ENCODE measurements at regions not wholly inside any gene's neighbourhood (a gene's known extent, or its start where the extent isn't known, plus 50 kb on each side); places are given as distances from the start of the nearest gene placed in this dataset.

GRCh38 chr1:55714230-55714629, 499.1 kb upstream of the USP24 start:
- H3K9me3 Mint-ChIP-seq = peaks cover 4% of the 10 kb centered on the region
- TF ChIP-seq CTCF (IDR thresholded peaks at IDR 0.05) = no peak
- H3K4me1 Mint-ChIP-seq = peaks cover 68% of the 10 kb centered on the region
- no peak overlapping the region for H3K27ac Mint-ChIP-seq
- no peak for DNase-seq
- no peak overlapping the region for H3K4me3 Mint-ChIP-seq
- peaks cover 5% of the 10 kb centered on the region for H3K36me3 Mint-ChIP-seq (ENCODE audit: low read depth)
- peaks cover 15% of the 10 kb centered on the region for H3K27me3 Mint-ChIP-seq (ENCODE audit: low read depth, poor library complexity)

GRCh38 chr1:55713516-55713915, 498.4 kb upstream of the USP24 start:
- H3K36me3 Mint-ChIP-seq (ENCODE audit: low read depth) = peaks cover 5% of the 10 kb centered on the region
- no peak for TF ChIP-seq CTCF (IDR thresholded peaks at IDR 0.05)
- peaks cover 4% of the 10 kb centered on the region for H3K9me3 Mint-ChIP-seq
- peak overlapping the region; percentile 4 for H3K4me3 Mint-ChIP-seq
- no peak overlapping the region for H3K27ac Mint-ChIP-seq
- DNase-seq = no peak
- peaks cover 9% of the 10 kb centered on the region for H3K27me3 Mint-ChIP-seq (ENCODE audit: low read depth, poor library complexity)
- H3K4me1 Mint-ChIP-seq = peaks cover 68% of the 10 kb centered on the region

GRCh38 chr1:55712148-55712547, 497.0 kb upstream of the USP24 start:
- H3K4me1 Mint-ChIP-seq = peaks cover 68% of the 10 kb centered on the region
- peak; percentile 64 for DNase-seq
- peak overlapping the region; percentile 22 for H3K27ac Mint-ChIP-seq
- H3K27me3 Mint-ChIP-seq (ENCODE audit: low read depth, poor library complexity) = peaks cover 8% of the 10 kb centered on the region
- peaks cover 4% of the 10 kb centered on the region for H3K9me3 Mint-ChIP-seq
- H3K4me3 Mint-ChIP-seq = no peak overlapping the region
- H3K36me3 Mint-ChIP-seq (ENCODE audit: low read depth) = peaks cover 5% of the 10 kb centered on the region
- TF ChIP-seq CTCF (IDR thresholded peaks at IDR 0.05) = no peak

- Mint-ChIP-seq H3K27me3 (ENCODE audit: low read depth, poor library complexity) (peaks cover 15% of the 10 kb centered on the region), H3K4me1 (peaks cover 66% of the 10 kb centered on the region), H3K36me3 (ENCODE audit: low read depth) (peaks cover 5% of the 10 kb centered on the region), H3K27ac (no peak overlapping the region), H3K9me3 (peaks cover 17% of the 10 kb centered on the region), H3K4me3 (no peak overlapping the region)
- no peak for DNase-seq
- no peak for TF ChIP-seq CTCF (IDR thresholded peaks at IDR 0.05)
Observed at GRCh38 chr1:55708781-55709180, 493.6 kb upstream of the USP24 start.

- Mint-ChIP-seq H3K4me1 (peaks cover 62% of the 10 kb centered on the region), H3K27me3 (ENCODE audit: low read depth, poor library complexity) (peaks cover 11% of the 10 kb centered on the region), H3K4me3 (no peak overlapping the region), H3K27ac (peak overlapping the region; percentile 12), H3K9me3 (peaks cover 19% of the 10 kb centered on the region), H3K36me3 (ENCODE audit: low read depth) (peaks cover 5% of the 10 kb centered on the region)
- TF ChIP-seq CTCF (IDR thresholded peaks at IDR 0.05) = no peak
- no peak for DNase-seq
Observed at GRCh38 chr1:55707846-55708245, 492.7 kb upstream of the USP24 start.

- peaks cover 5% of the 10 kb centered on the region for H3K36me3 Mint-ChIP-seq (ENCODE audit: low read depth)
- peaks cover 21% of the 10 kb centered on the region for H3K9me3 Mint-ChIP-seq
- DNase-seq = no peak
- peaks cover 56% of the 10 kb centered on the region for H3K4me1 Mint-ChIP-seq
- no peak overlapping the region for H3K4me3 Mint-ChIP-seq
- peak overlapping the region; percentile 73 for H3K27ac Mint-ChIP-seq
- H3K27me3 Mint-ChIP-seq (ENCODE audit: low read depth, poor library complexity) = peaks cover 11% of the 10 kb centered on the region
- TF ChIP-seq CTCF (IDR thresholded peaks at IDR 0.05) = no peak
Observed at GRCh38 chr1:55707196-55707595, 492.0 kb upstream of the USP24 start.

Data from nephron progenitor cell (in vitro differentiated cells).